GM13976 (cell line): ENCODE measurements at regions not wholly inside any gene's neighbourhood (a gene's known extent, or its start where the extent isn't known, plus 50 kb on each side); places are given as distances from the start of the nearest gene placed in this dataset.
A peak's percentile ranks its signal among the peaks of the same experiment; 100 is the strongest.
"Not testable (repeated sequence)": the region's sequence is repeated elsewhere in the genome, so short reads cannot be mapped to it uniquely, and the experiment has no call there.

Source experiments
- DNase-seq: peaks from one replicate; pipeline ENCODE4 v3.0.0; 2012; ENCODE audit warnings: low spot score
- in situ Hi-C: fragments of 300-500 bp; cut with MboI; formaldehyde crosslinking; loops from one replicate; pipeline ENCODE4 v1.12.0; 2022; ENCODE audit warnings: low sequenced_read_pairs, mixed read lengths, inconsistent platforms; ENCODE audit not compliant: unreplicated experiment
- TF ChIP-seq, protein P1 (sequence below): IDR thresholded peaks from 2 replicates; pipeline ENCODE4 v1.5.1; 2012; ENCODE audit warnings: borderline replicate concordance, mild to moderate bottlenecking; ENCODE audit not compliant: insufficient read depth; ENCODE audit errors: extremely low read depth, missing control alignments, control extremely low read depth

DNA sequence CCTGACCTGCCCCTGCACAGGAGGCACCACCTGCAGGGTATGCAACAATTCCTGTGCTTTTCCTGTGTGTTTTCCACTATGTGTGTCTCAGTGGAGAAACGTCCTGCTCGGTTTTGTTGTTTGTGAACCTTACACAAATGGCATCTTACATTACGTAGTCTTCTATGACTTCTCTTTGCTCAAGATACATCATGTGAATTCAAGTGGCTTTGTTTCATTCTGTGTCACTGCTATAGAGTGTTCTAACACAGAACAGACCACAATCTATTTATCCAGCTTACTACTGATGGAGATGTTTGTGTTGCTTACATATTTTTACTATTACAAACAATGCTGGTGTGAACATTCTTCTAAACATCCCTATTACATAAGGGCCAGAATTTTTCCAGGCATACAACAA is 97.7 kb downstream of the ANKRD10 start:
- TF ChIP-seq, protein P1, sequence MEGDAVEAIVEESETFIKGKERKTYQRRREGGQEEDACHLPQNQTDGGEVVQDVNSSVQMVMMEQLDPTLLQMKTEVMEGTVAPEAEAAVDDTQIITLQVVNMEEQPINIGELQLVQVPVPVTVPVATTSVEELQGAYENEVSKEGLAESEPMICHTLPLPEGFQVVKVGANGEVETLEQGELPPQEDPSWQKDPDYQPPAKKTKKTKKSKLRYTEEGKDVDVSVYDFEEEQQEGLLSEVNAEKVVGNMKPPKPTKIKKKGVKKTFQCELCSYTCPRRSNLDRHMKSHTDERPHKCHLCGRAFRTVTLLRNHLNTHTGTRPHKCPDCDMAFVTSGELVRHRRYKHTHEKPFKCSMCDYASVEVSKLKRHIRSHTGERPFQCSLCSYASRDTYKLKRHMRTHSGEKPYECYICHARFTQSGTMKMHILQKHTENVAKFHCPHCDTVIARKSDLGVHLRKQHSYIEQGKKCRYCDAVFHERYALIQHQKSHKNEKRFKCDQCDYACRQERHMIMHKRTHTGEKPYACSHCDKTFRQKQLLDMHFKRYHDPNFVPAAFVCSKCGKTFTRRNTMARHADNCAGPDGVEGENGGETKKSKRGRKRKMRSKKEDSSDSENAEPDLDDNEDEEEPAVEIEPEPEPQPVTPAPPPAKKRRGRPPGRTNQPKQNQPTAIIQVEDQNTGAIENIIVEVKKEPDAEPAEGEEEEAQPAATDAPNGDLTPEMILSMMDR, result no peak
- in situ Hi-C loops, result loop anchor here (25.0 kb wide), 2 partner anchors 230 to 355 kb away; no protein-coding TSS in a partner anchor
- no peak for DNase-seq

GRCh38 chr13:110818747-110819146 is 96.1 kb downstream of the ANKRD10 start:
- in situ Hi-C loops, result loop anchor here (25.0 kb wide), 2 partner anchors 231 to 356 kb away; no protein-coding TSS in a partner anchor
- TF ChIP-seq, protein P1, result no peak
- DNase-seq, result no peak

- TF ChIP-seq, protein P1, result peak; percentile 96
- in situ Hi-C loops, result loop anchor here (25.0 kb wide), 2 partner anchors 232 to 357 kb away; no protein-coding TSS in a partner anchor
- DNase-seq, result peak; percentile 91
These were observed 95.5 kb downstream of the ANKRD10 start for GRCh38 chr13:110819203-110820014.

GRCh38 chr13:110820322-110820721 is 94.5 kb downstream of the ANKRD10 start:
- DNase-seq, result no peak
- in situ Hi-C loops, result loop anchor here (25.0 kb wide), 2 partner anchors 233 to 358 kb away; no protein-coding TSS in a partner anchor
- TF ChIP-seq, protein P1, result no peak

DNA sequence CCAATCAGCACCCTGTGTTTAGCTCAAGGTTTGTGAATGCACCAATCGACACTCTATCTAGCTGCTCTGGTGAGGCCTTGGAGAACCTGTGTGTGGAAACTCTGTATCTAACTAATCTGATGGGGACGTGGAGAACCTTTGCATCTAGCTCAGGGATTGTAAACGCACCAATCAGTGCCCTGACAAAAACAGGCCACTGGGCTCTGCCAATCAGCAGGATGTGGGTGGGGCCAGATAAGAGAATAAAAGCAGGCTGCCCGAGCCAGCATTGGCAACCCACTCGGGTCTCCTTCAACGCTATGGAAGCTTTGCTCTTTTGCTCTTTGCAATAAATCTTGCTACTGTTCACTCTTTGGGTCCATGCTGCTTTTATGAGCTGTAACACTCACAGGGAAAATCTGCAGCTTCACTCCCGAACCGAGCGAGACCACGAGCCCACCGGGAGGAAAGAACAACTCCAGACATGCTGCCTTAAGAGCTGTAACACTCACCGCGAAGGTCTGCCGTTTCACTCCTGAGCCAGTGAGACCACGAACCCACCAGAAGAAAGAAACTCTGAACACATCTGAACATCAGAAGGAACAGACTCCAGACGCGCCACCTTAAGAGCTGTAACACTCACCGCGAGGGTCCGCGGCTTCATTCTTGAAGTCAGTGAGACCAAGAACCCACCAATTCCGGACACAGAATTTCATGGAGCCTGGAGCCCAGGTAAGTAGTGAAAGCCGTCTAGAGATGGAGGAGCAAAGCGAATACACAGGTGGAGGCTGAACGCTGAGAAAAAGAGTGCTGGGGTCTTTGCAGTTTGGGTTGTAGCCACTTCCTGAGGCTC is 92.8 kb downstream of the ANKRD10 start:
- in situ Hi-C loops, result loop anchor here (25.0 kb wide), 2 partner anchors 235 to 360 kb away; no protein-coding TSS in a partner anchor
- not testable (repeated sequence) for DNase-seq

DNA sequence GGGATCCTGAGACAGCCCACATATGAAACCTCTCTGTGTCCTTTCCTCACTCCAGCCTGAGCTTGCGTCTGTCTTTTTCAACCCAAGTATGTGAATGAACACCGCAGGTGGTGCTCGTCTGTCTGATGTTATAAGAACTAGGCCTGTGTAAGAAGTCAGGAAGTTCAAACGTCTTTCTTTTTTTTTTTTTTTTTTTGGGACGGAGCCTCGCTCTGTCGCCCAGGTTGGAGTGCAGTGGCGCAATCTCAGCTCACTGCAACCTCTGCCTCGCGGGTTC is 92.3 kb downstream of the ANKRD10 start:
- in situ Hi-C loops, result loop anchor here (25.0 kb wide), 2 partner anchors 235 to 360 kb away; no protein-coding TSS in a partner anchor
- TF ChIP-seq, protein P1, result no peak
- DNase-seq, result no peak
